ENCODE measurements at regions not wholly inside any gene's neighbourhood (a gene's known extent, or its start where the extent isn't known, plus 50 kb on each side); places are given as distances from the start of the nearest gene placed in this dataset.

- H3K36me3 ChIP-seq (ENCODE audit: insufficient read depth, low read length): no peaks in the 10 kb centered on the region
- H3K4me1 ChIP-seq (ENCODE audit: insufficient read depth, low read length): no peaks in the 10 kb centered on the region
- Mint-ChIP-seq H3K9me3 (peaks cover 0 to 9% (median 0%) of the 10 kb centered on the region in 8 donors), H3K4me3 (no peak overlapping the region), H3K36me3 (no peaks in the 10 kb centered on the region), H3K4me1 (no peaks in the 10 kb centered on the region), H3K27me3 (no peaks in the 10 kb centered on the region), H3K27ac (no peak overlapping the region)
- H3K27ac ChIP-seq (ENCODE audit: low read depth, low read length): no peak overlapping the region
- intact Hi-C loops (cut with micrococcal nuclease): no loop called here
- H3K9me3 ChIP-seq (ENCODE audit: control insufficient read depth in 1 of 2, low read length in 2 of 2): no peaks in the 10 kb centered on the region
- no peaks in the 10 kb centered on the region for H3K27me3 ChIP-seq (ENCODE audit: insufficient read depth, low read length)
- no peak overlapping the region for H3K4me3 ChIP-seq (ENCODE audit: low read length in 2 of 2)
- no peak for DNase-seq
- CTCF ChIA-PET (ENCODE audit: partially characterized antibody): no interaction called here
- POLR2A ChIA-PET (ENCODE audit: partially characterized antibody): no interaction called here
These were observed 182.7 kb downstream of the DERA start for GRCh38 chr12:16093825-16094224.

DNA sequence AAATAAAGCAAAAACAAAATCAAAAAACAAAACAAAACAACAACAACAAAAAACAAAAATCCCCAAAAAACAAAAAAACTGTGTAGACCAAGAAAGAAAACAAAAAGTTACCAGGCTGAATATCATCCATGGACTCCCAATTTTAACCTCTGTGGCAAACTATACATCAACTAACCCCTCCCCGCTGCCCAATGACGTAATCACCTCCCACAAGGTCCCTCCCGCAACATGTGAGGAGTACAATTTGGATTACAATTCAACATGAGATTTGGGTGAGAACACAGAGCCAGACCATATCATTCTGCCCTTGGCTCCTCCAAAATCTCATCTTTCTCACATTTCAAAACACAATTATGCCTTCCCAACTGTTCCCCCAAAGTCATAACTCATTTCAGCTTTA is 179.8 kb downstream of the DERA start:
- Histone ChIP-seq H3K27ac (ENCODE audit: low read depth, low read length) (no peak overlapping the region), H3K4me1 (ENCODE audit: insufficient read depth, low read length) (no peaks in the 10 kb centered on the region), H3K27me3 (ENCODE audit: insufficient read depth, low read length) (no peaks in the 10 kb centered on the region), H3K9me3 (ENCODE audit: control insufficient read depth in 1 of 2, low read length in 2 of 2) (no peaks in the 10 kb centered on the region), H3K36me3 (ENCODE audit: insufficient read depth, low read length) (no peaks in the 10 kb centered on the region), H3K4me3 (ENCODE audit: low read length in 2 of 2) (no peak overlapping the region)
- Mint-ChIP-seq H3K36me3 (no peaks in the 10 kb centered on the region), H3K9me3 (peaks cover 0 to 7% (median 0%) of the 10 kb centered on the region in 8 donors), H3K4me3 (no peak overlapping the region), H3K27ac (no peak overlapping the region), H3K27me3 (no peaks in the 10 kb centered on the region), H3K4me1 (no peaks in the 10 kb centered on the region)
- no peak for DNase-seq
- intact Hi-C loops (cut with micrococcal nuclease): no loop called here
- ChIA-PET POLR2A (ENCODE audit: partially characterized antibody) (no interaction called here), CTCF (ENCODE audit: partially characterized antibody) (no interaction called here)

DNA sequence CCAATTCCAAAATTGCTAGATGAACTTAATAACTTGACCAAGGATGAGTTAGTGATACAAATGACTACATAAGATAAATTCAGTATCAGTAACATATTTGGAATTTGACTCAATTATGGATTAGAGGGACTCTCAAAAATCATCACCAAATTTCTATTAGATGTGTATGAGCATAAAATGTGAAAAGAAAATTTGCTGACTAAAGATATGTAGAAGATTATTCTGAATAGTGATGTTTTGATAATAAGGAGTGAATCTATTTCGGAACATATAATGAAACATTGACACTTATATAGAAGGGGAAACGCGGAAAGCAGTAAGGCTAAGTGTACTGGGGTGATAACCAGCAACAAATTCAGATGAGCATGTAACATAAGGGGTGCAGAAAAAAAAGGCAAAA is 177.3 kb downstream of the DERA start:
- Mint-ChIP-seq H3K9me3 (peaks cover 0 to 7% (median 0%) of the 10 kb centered on the region in 8 donors), H3K36me3 (no peaks in the 10 kb centered on the region), H3K4me1 (no peaks in the 10 kb centered on the region), H3K27ac (no peak overlapping the region), H3K27me3 (no peaks in the 10 kb centered on the region), H3K4me3 (no peak overlapping the region)
- H3K27ac ChIP-seq (ENCODE audit: low read depth, low read length): no peak overlapping the region
- no peak overlapping the region for H3K4me3 ChIP-seq (ENCODE audit: low read length in 2 of 2)
- ChIA-PET CTCF (ENCODE audit: partially characterized antibody) (no interaction called here), POLR2A (ENCODE audit: partially characterized antibody) (no interaction called here)
- no peaks in the 10 kb centered on the region for H3K4me1 ChIP-seq (ENCODE audit: insufficient read depth, low read length)
- no peaks in the 10 kb centered on the region for H3K36me3 ChIP-seq (ENCODE audit: insufficient read depth, low read length)
- intact Hi-C loops (cut with micrococcal nuclease): no loop called here
- H3K9me3 ChIP-seq (ENCODE audit: control insufficient read depth in 1 of 2, low read length in 2 of 2): no peaks in the 10 kb centered on the region
- DNase-seq: no peak
- no peaks in the 10 kb centered on the region for H3K27me3 ChIP-seq (ENCODE audit: insufficient read depth, low read length)

All from CD4-positive, alpha-beta memory T cell (primary cell).